ENCODE measurements at regions not wholly inside any gene's neighbourhood (a gene's known extent, or its start where the extent isn't known, plus 50 kb on each side); places are given as distances from the start of the nearest gene placed in this dataset.

- TF ChIP-seq CTCF (IDR thresholded peaks at IDR 0.05) (no peak), POLR2A (IDR thresholded peaks at IDR 0.05) (no peak)
These were observed 349.1 kb downstream of the ZNF608 start for GRCh38 chr5:124397317-124397716.
